ENCODE measurements at regions not wholly inside any gene's neighbourhood (a gene's known extent, or its start where the extent isn't known, plus 50 kb on each side); places are given as distances from the start of the nearest gene placed in this dataset.

- no peak for DNase-seq
Measured at GRCh38 chr15:46265664-46266347, 631.0 kb downstream of the SQOR start.

GRCh38 chr15:46266661-46267060 is 631.8 kb downstream of the SQOR start:
- no peak for DNase-seq

- no peak for DNase-seq
Measured at GRCh38 chr15:46270481-46271147, 635.8 kb downstream of the SQOR start.

GRCh38 chr15:46275701-46276100 is 640.9 kb downstream of the SQOR start:
- no peak for DNase-seq

GRCh38 chr15:46277451-46277850 is 642.6 kb downstream of the SQOR start:
- DNase-seq, result no peak

- no peak for DNase-seq
Measured at GRCh38 chr15:46278062-46278461, 643.2 kb downstream of the SQOR start.

- no peak for DNase-seq
Measured at GRCh38 chr15:46278486-46279090, 643.8 kb downstream of the SQOR start.

GRCh38 chr15:46280762-46281542 is 646.1 kb downstream of the SQOR start:
- no peak for DNase-seq

- no peak for DNase-seq
Measured at GRCh38 chr15:46293550-46293949, 658.7 kb downstream of the SQOR start.

- no peak for DNase-seq
Measured at GRCh38 chr15:46296002-46296401, 661.2 kb downstream of the SQOR start.

GRCh38 chr15:46296797-46297196 is 662.0 kb downstream of the SQOR start:
- DNase-seq, result no peak

GRCh38 chr15:46297766-46298165 is 662.9 kb downstream of the SQOR start:
- no peak for DNase-seq

- no peak for DNase-seq
Measured at GRCh38 chr15:46300716-46301115, 665.9 kb downstream of the SQOR start.

- no peak for DNase-seq
Measured at GRCh38 chr15:46301291-46301690, 666.5 kb downstream of the SQOR start.

- DNase-seq, result no peak
Measured at GRCh38 chr15:46301826-46302225, 667.0 kb downstream of the SQOR start.

GRCh38 chr15:46304321-46304720 is 669.5 kb downstream of the SQOR start:
- DNase-seq, result no peak

GRCh38 chr15:46307746-46308145 is 672.9 kb downstream of the SQOR start:
- DNase-seq, result no peak

- no peak for DNase-seq
Measured at GRCh38 chr15:46309914-46310313, 675.1 kb downstream of the SQOR start.

GRCh38 chr15:46312133-46312740 is 677.4 kb downstream of the SQOR start:
- DNase-seq, result peak; percentile 67

GRCh38 chr15:46315434-46315833 is 680.6 kb downstream of the SQOR start:
- no peak for DNase-seq

- no peak for DNase-seq
Measured at GRCh38 chr15:46316024-46316423, 681.2 kb downstream of the SQOR start.

GRCh38 chr15:46317029-46317428 is 682.2 kb downstream of the SQOR start:
- DNase-seq, result no peak

- no peak for DNase-seq
Measured at GRCh38 chr15:46322753-46323152, 687.9 kb downstream of the SQOR start.
